Esophagus squamous epithelium (tissue), 5 donors: ENCODE measurements at regions not wholly inside any gene's neighbourhood (a gene's known extent, or its start where the extent isn't known, plus 50 kb on each side); places are given as distances from the start of the nearest gene placed in this dataset.

Source experiments
- DNase-seq: peaks from one replicate; lab custom pipeline; 2025; lab: John Stamatoyannopoulos, UW
- H3K27ac ChIP-seq, 4 donors: fragments of 200-600 bp; sonication (generic); one replicate each; pipeline ENCODE4 v1.5.1; 2016 to 2019; ENCODE audit warnings: mild to moderate bottlenecking in 1 of 4
- H3K27me3 ChIP-seq, 4 donors: fragments of 200-600 bp; sonication (generic); 1 replicate in 3 of 4; 2 replicates in 1 of 4; pipeline versions ENCODE4 v1.5.1 to v1.6.0; 2017 to 2021; ENCODE audit warnings: antibody characterized with exemption in 1 of 4
- H3K36me3 ChIP-seq, 3 donors: fragments of 200-600 bp; sonication (generic); one replicate each; pipeline ENCODE4 v1.5.1; 2016 to 2019
- H3K4me1 ChIP-seq, 3 donors: fragments of 200-600 bp; sonication (generic); one replicate each; pipeline ENCODE4 v1.5.1; 2017 to 2019
- H3K4me3 ChIP-seq, 4 donors: fragments of 200-600 bp; sonication (generic); 1 replicate in 3 of 4; 2 replicates in 1 of 4; pipeline ENCODE4 v1.5.1; 2016 to 2019; ENCODE audit warnings: mild to moderate bottlenecking in 2 of 4, moderate library complexity in 1 of 4
- H3K9me3 ChIP-seq, 3 donors: fragments of 200-600 bp; sonication (generic); one replicate each; pipeline ENCODE4 v1.5.1; 2016 to 2019
- POLR2A ChIP-seq, 4 donors: fragments of 450-650 bp; IDR thresholded peaks; one replicate each; pipeline ENCODE4 v1.6.1; 2017; ENCODE audit warnings: antibody characterized with exemption in 4 of 4, mild to moderate bottlenecking in 4 of 4, moderate library complexity in 3 of 4
- WGBS, 2 donors: methylation state at CpG; one replicate each; pipeline ENCODE4 v1.1.5; 2018; 5-methylcytosine and 5-hydroxymethylcytosine counted together
- intact Hi-C: fragments of 100-400 bp; cut with DNase I; formaldehyde crosslinking; loops from one replicate; pipeline ENCODE4 v1.15.0; 2022
- TF ChIP-seq, protein P1 (sequence below), 6 experiments: fragments of 450-650 bp in 4 of 6; fragments of 200-600 bp in 2 of 6; sonication (generic) in 2 of 6; IDR thresholded peaks; one replicate each; pipeline ENCODE4 v1.5.1; 2016 to 2019; ENCODE audit warnings: antibody characterized with exemption in 6 of 6, mild to moderate bottlenecking in 4 of 6, moderate library complexity in 4 of 6
- donor health status: DM: yes; HTN: yes; CAD: no.

DNA sequence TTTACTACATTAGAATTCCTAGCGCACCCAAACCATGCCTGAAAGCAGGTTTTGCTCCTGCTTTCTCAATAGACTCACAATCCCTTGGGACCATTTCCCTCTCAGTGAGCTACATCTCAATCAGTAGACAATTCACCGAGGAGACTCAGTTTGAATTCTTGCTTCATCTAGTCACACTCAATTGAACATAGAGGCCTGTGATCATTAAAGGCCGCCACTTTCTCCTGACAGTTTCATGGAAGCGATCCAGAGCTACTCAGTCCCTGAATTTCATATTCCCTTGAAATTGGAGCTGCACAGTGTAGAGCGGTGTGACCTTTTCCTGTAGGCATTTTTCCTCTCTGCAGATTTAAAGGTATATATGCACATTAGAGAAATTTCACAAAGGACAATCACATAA lies 193.9 kb upstream of the SPOCK3 start:
- WGBS, 2 donors, result 53 to 86% methylated on average over 5 of the region's 5 CpGs
- Histone ChIP-seq H3K27me3 (no peaks in the 10 kb centered on the region), H3K9me3 (no peaks in the 10 kb centered on the region), H3K4me3 (no peak overlapping the region), H3K4me1 (no peaks in the 10 kb centered on the region), H3K36me3 (no peaks in the 10 kb centered on the region), H3K27ac (no peak overlapping the region)
- TF ChIP-seq, protein P1, sequence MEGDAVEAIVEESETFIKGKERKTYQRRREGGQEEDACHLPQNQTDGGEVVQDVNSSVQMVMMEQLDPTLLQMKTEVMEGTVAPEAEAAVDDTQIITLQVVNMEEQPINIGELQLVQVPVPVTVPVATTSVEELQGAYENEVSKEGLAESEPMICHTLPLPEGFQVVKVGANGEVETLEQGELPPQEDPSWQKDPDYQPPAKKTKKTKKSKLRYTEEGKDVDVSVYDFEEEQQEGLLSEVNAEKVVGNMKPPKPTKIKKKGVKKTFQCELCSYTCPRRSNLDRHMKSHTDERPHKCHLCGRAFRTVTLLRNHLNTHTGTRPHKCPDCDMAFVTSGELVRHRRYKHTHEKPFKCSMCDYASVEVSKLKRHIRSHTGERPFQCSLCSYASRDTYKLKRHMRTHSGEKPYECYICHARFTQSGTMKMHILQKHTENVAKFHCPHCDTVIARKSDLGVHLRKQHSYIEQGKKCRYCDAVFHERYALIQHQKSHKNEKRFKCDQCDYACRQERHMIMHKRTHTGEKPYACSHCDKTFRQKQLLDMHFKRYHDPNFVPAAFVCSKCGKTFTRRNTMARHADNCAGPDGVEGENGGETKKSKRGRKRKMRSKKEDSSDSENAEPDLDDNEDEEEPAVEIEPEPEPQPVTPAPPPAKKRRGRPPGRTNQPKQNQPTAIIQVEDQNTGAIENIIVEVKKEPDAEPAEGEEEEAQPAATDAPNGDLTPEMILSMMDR (IDR thresholded peaks at IDR 0.05), result no peak
- no peak for TF ChIP-seq POLR2A (IDR thresholded peaks at IDR 0.05)
- DNase-seq, result no peak
- intact Hi-C loops, result no loop called here

DNA sequence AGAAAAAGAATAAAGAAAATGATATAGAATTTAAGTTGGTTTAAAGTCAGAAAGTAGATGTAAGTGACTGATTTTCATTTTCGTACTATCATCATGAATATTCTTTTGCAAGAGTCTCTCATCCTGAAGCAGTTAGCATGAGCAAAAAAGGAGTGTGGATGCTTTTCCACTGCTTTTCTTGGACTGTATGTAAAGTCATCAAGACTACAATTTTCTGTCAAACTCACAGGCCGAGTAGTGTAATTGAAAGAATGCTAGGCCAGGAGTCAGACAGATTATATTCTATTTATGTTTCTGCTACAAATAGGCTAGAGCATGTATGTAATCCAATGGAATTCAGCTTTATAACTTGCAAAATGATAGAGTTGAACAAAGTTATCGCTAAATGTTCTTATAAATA lies 197.1 kb upstream of the SPOCK3 start:
- intact Hi-C loops, result no loop called here
- H3K4me1 ChIP-seq, result no peaks in the 10 kb centered on the region
- no peaks in the 10 kb centered on the region for H3K9me3 ChIP-seq
- H3K27ac ChIP-seq, result no peak overlapping the region
- no peaks in the 10 kb centered on the region for H3K36me3 ChIP-seq
- DNase-seq, result no peak
- TF ChIP-seq, protein P1 (IDR thresholded peaks at IDR 0.05), result no peak
- TF ChIP-seq POLR2A (IDR thresholded peaks at IDR 0.05), result no peak
- H3K27me3 ChIP-seq, result no peaks in the 10 kb centered on the region
- no peak overlapping the region for H3K4me3 ChIP-seq
- 79 to 82% methylated on average over 3 of the region's 3 CpGs for WGBS, 2 donors

DNA sequence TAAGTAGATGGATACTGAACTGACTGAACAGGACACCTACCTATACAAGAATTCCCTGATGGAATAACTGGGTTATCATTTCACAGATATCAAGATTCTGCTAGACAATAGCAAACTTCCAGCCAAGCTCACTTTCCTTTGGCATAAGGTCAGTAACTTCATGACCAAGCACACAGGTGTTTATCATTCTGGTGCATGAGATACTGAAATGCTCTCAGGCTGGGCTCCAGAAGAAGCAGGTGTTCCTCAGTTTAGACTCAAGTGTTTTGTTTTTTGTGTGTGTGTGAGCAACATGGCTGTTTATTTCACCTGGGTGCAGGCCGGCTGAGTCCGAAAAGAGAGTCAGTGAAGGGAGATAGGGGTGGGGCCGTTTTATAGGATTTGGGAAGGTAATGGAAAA lies 201.5 kb upstream of the SPOCK3 start:
- Histone ChIP-seq H3K4me3 (no peak overlapping the region), H3K4me1 (no peaks in the 10 kb centered on the region), H3K27me3 (no peaks in the 10 kb centered on the region), H3K36me3 (no peaks in the 10 kb centered on the region), H3K9me3 (no peaks in the 10 kb centered on the region), H3K27ac (no peak overlapping the region)
- DNase-seq, result no peak
- TF ChIP-seq, protein P1 (IDR thresholded peaks at IDR 0.05), result no peak
- TF ChIP-seq POLR2A (IDR thresholded peaks at IDR 0.05), result no peak
- WGBS, 2 donors, result 62 to 92% methylated on average over 3 of the region's 3 CpGs
- intact Hi-C loops, result no loop called here

DNA sequence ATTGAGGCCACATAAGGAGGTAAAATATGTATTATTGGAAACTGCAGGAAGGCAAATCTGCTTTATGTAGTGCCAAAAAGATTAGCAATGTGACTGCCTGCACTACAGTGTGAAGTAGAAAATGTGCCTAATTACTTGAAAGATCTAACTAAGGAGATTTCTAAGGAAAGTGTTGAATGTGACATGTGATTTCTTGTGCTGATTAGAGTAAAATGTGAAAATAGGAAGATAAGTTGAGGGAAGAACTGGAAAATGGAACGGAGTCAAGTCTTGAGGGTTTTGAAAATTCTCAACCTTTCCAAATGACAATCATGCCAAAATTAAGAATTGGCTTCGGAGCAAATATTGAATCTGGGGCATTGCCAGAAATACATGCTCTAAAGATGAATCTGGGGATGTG lies 209.5 kb upstream of the SPOCK3 start:
- Histone ChIP-seq H3K36me3 (no peaks in the 10 kb centered on the region), H3K4me1 (no peaks in the 10 kb centered on the region), H3K27ac (no peak overlapping the region), H3K27me3 (no peaks in the 10 kb centered on the region), H3K4me3 (no peak overlapping the region), H3K9me3 (no peaks in the 10 kb centered on the region)
- intact Hi-C loops, result no loop called here
- no peak for TF ChIP-seq POLR2A (IDR thresholded peaks at IDR 0.05)
- TF ChIP-seq, protein P1 (IDR thresholded peaks at IDR 0.05), result no peak
- DNase-seq, result no peak
- 60 to 75% methylated on average over 2 of the region's 2 CpGs for WGBS, 2 donors

DNA sequence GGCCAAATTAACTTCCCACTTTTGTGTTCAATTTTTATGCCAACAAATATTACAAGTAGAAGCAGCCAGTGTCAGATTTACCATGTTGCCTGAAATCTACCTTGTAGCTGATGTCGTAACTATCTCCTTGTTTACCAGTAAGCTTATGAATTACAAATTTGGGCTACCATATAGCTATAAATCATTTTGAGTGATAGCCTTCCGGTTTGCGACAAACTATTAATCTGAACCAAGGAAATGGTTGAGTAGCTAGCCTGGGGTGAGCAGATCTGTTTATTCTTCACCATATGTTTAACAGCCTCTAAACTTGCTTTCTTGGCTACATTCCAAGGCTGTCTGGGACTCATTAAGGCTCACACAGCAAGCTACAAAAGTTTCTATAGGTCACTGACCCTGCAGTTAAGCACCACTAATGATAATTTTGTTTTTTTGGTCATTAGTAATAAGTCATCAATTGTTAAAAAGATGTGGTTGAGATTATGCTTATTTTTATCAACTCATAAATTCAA lies 218.7 kb upstream of the SPOCK3 start:
- Histone ChIP-seq H3K36me3 (no peaks in the 10 kb centered on the region), H3K27me3 (no peaks in the 10 kb centered on the region), H3K4me1 (no peaks in the 10 kb centered on the region), H3K9me3 (no peaks in the 10 kb centered on the region), H3K4me3 (no peak overlapping the region), H3K27ac (no peak overlapping the region)
- 40 to 66% methylated on average over 3 of the region's 3 CpGs for WGBS, 2 donors
- no peak for TF ChIP-seq POLR2A (IDR thresholded peaks at IDR 0.05)
- TF ChIP-seq, protein P1 (IDR thresholded peaks at IDR 0.05), result no peak
- no peak for DNase-seq
- intact Hi-C loops, result no loop called here
